MCF 10A (cell line): ENCODE measurements at regions not wholly inside any gene's neighbourhood (a gene's known extent, or its start where the extent isn't known, plus 50 kb on each side); places are given as distances from the start of the nearest gene placed in this dataset.
A peak's percentile ranks its signal among the peaks of the same experiment; 100 is the strongest.

Experiments used
- BruUV-seq: library from RNA; stranded (reverse); fragments of 400-500 nt; replicated peaks from 2 replicates; lab custom pipeline; 2021; lab: Mats Ljungman, UMichigan
- CTCF ChIA-PET: fragments of 300-600 bp; sonication (Branson Sonifier 250); formaldehyde crosslinking; extraction: SDS; loops from one replicate; lab custom pipeline; 2021; ENCODE audit warnings: antibody characterized with exemption, inconsistent platforms; lab: Yijun Ruan, JAX
- POLR2A ChIA-PET: fragments of 300-600, 350-650 bp; sonication (Branson Sonifier 250); formaldehyde crosslinking; extraction: SDS; loops from one replicate; lab custom pipeline; 2020; ENCODE audit warnings: antibody characterized with exemption, inconsistent platforms; lab: Yijun Ruan, JAX
- DNase-seq: peaks from one replicate; pipeline ENCODE4 v3.0.0-alpha.2; 2018; ENCODE audit not compliant: unreplicated experiment
- H3K27ac Mint-ChIP-seq: one replicate; pipeline ENCODE4 v1.8.0; 2022; ENCODE audit warnings: mild to moderate bottlenecking, low read depth, mixed read lengths; ENCODE audit not compliant: unreplicated experiment
- H3K27me3 Mint-ChIP-seq: one replicate; pipeline ENCODE4 v1.8.0; 2022; ENCODE audit warnings: mixed read lengths; ENCODE audit not compliant: insufficient read depth, unreplicated experiment
- H3K36me3 Mint-ChIP-seq: one replicate; pipeline ENCODE4 v1.8.0; 2022; ENCODE audit warnings: mild to moderate bottlenecking, moderate library complexity, mixed read lengths; ENCODE audit not compliant: insufficient read depth, unreplicated experiment
- H3K4me1 Mint-ChIP-seq: one replicate; pipeline ENCODE4 v1.8.0; 2022; ENCODE audit warnings: mixed read lengths; ENCODE audit not compliant: insufficient read depth, unreplicated experiment
- H3K4me3 Mint-ChIP-seq: one replicate; pipeline ENCODE4 v1.8.0; 2022; ENCODE audit warnings: mild to moderate bottlenecking, moderate library complexity, mixed read lengths; ENCODE audit not compliant: unreplicated experiment
- H3K9me3 Mint-ChIP-seq: one replicate; pipeline ENCODE4 v1.8.0; 2022; ENCODE audit warnings: mixed read lengths; ENCODE audit not compliant: unreplicated experiment
- CTCF ChIP-seq: fragments of 200-600 bp; IDR thresholded peaks from one replicate; pipeline ENCODE4 v1.8.0; 2022; ENCODE audit warnings: antibody characterized with exemption, mild to moderate bottlenecking; ENCODE audit not compliant: unreplicated experiment
- intact Hi-C: fragments of 100-400 bp; cut with micrococcal nuclease; formaldehyde crosslinking; loops from 2 replicates; pipeline ENCODE4 v1.14.1; 2022

GRCh38 chr12:112598626-112599025 lies 179.9 kb downstream of the PTPN11 start:
- CTCF ChIA-PET, result interaction anchor here (0.6 kb wide), 1 partner anchor 554 kb away, joined by 5 read pairs; no protein-coding TSS in a partner anchor
- POLR2A ChIA-PET, result interaction anchor here (0.7 to 0.9 kb wide), 2 partner anchors 12 to 302 kb away, joined by 3 read pairs; no protein-coding TSS in a partner anchor
- no peak for TF ChIP-seq CTCF
- no peak overlapping the region for H3K4me3 Mint-ChIP-seq
- H3K27me3 Mint-ChIP-seq, result peaks cover 30% of the 10 kb centered on the region
- peak; percentile 10 for DNase-seq
- H3K27ac Mint-ChIP-seq, result no peak overlapping the region
- intact Hi-C loops, result no loop called here
- H3K9me3 Mint-ChIP-seq, result no peaks in the 10 kb centered on the region
- peaks cover 16% of the 10 kb centered on the region for H3K4me1 Mint-ChIP-seq
- no TSS peak for BruUV-seq
- H3K36me3 Mint-ChIP-seq, result no peaks in the 10 kb centered on the region

- DNase-seq, result peak; percentile 83
- POLR2A ChIA-PET, result no interaction called here
- no peaks in the 10 kb centered on the region for H3K36me3 Mint-ChIP-seq
- no peaks in the 10 kb centered on the region for H3K9me3 Mint-ChIP-seq
- CTCF ChIA-PET, result interaction anchor here (0.7 kb wide), 1 partner anchor 127 kb away, joined by 3 read pairs; no protein-coding TSS in a partner anchor
- no peak overlapping the region for H3K4me3 Mint-ChIP-seq
- H3K27me3 Mint-ChIP-seq, result peaks cover 22% of the 10 kb centered on the region
- H3K27ac Mint-ChIP-seq, result peak overlapping the region; percentile 16
- intact Hi-C loops, result no loop called here
- BruUV-seq, result no TSS peak
- peaks cover 16% of the 10 kb centered on the region for H3K4me1 Mint-ChIP-seq
- no peak for TF ChIP-seq CTCF
These were observed 181.1 kb downstream of the PTPN11 start for GRCh38 chr12:112599871-112600270.

- Mint-ChIP-seq H3K4me1 (peaks cover 16% of the 10 kb centered on the region), H3K4me3 (no peak overlapping the region)
These were observed 183.4 kb downstream of the PTPN11 start for GRCh38 chr12:112602150-112602549.

More at GRCh38 chr12:112602150-112602549, 183.4 kb downstream of the PTPN11 start:
- no peaks in the 10 kb centered on the region for H3K9me3 Mint-ChIP-seq
- BruUV-seq, result no TSS peak
- no peaks in the 10 kb centered on the region for H3K36me3 Mint-ChIP-seq
- ChIA-PET CTCF (no interaction called here), POLR2A (no interaction called here)
- H3K27me3 Mint-ChIP-seq, result peaks cover 45% of the 10 kb centered on the region
- H3K27ac Mint-ChIP-seq, result no peak overlapping the region
- no peak for DNase-seq
- no peak for TF ChIP-seq CTCF
- intact Hi-C loops, result no loop called here
